GM18867 (cell line): ENCODE measurements at regions not wholly inside any gene's neighbourhood (a gene's known extent, or its start where the extent isn't known, plus 50 kb on each side); places are given as distances from the start of the nearest gene placed in this dataset.

ENCODE experiments used
- ATAC-seq: cut with Tn5 transposase; IDR thresholded peaks from one replicate; pipeline ENCODE4 v1.9.1; 2021; ENCODE audit warnings: mild to moderate bottlenecking, moderate library complexity; ENCODE audit not compliant: unreplicated experiment

- ATAC-seq: no peak
Observed at GRCh38 chr18:38415811-38416210, 850.2 kb upstream of the CELF4 start.

- ATAC-seq: no peak
Observed at GRCh38 chr18:38413193-38413592, 847.6 kb upstream of the CELF4 start.

GRCh38 chr18:38406607-38407006, 841.0 kb upstream of the CELF4 start:
- ATAC-seq: no peak

GRCh38 chr18:38402509-38402908, 836.9 kb upstream of the CELF4 start:
- ATAC-seq: no peak

- no peak for ATAC-seq
Observed at GRCh38 chr18:38397094-38397493, 831.5 kb upstream of the CELF4 start.

- ATAC-seq: no peak
Observed at GRCh38 chr18:38386146-38386545, 820.5 kb upstream of the CELF4 start.

- ATAC-seq: no peak
Observed at GRCh38 chr18:38369772-38370690, 804.4 kb upstream of the CELF4 start.

GRCh38 chr18:38368886-38369285, 803.3 kb upstream of the CELF4 start:
- no peak for ATAC-seq

GRCh38 chr18:38368246-38368645, 802.6 kb upstream of the CELF4 start:
- no peak for ATAC-seq

- ATAC-seq: no peak
Observed at GRCh38 chr18:38367473-38367872, 801.9 kb upstream of the CELF4 start.

GRCh38 chr18:38362286-38362792, 796.7 kb upstream of the CELF4 start:
- no peak for ATAC-seq

- ATAC-seq: no peak
Observed at GRCh38 chr18:38358805-38359657, 793.4 kb upstream of the CELF4 start.

GRCh38 chr18:38353149-38353548, 787.6 kb upstream of the CELF4 start:
- ATAC-seq: no peak

GRCh38 chr18:38350141-38350540, 784.5 kb upstream of the CELF4 start:
- ATAC-seq: no peak

- no peak for ATAC-seq
Observed at GRCh38 chr18:38330573-38330972, 765.0 kb upstream of the CELF4 start.

- ATAC-seq: no peak
Observed at GRCh38 chr18:38329145-38329544, 763.5 kb upstream of the CELF4 start.

- ATAC-seq: no peak
Observed at GRCh38 chr18:38322206-38322605, 756.6 kb upstream of the CELF4 start.

GRCh38 chr18:38321262-38321661, 755.7 kb upstream of the CELF4 start:
- ATAC-seq: no peak

- ATAC-seq: no peak
Observed at GRCh38 chr18:38318416-38318815, 752.8 kb upstream of the CELF4 start.

GRCh38 chr18:38313831-38314230, 748.2 kb upstream of the CELF4 start:
- no peak for ATAC-seq

- no peak for ATAC-seq
Observed at GRCh38 chr18:38312532-38312931, 746.9 kb upstream of the CELF4 start.

- no peak for ATAC-seq
Observed at GRCh38 chr18:38310936-38311335, 745.3 kb upstream of the CELF4 start.
